ENCODE measurements at regions not wholly inside any gene's neighbourhood (a gene's known extent, or its start where the extent isn't known, plus 50 kb on each side); places are given as distances from the start of the nearest gene placed in this dataset.

GRCh38 chr6:14398953-14399352, 281.4 kb downstream of the CD83 start:
- H3K4me3 ChIP-seq (ENCODE audit: low read depth, low read length): no peak overlapping the region
- no peak for TF ChIP-seq CTCF (IDR thresholded peaks at IDR 0.05)
- H3K4me2 ChIP-seq (ENCODE audit: low read length): no peak overlapping the region
- no peak overlapping the region for H2AFZ ChIP-seq
- peaks cover 2% of the 10 kb centered on the region for H3K4me1 ChIP-seq
- H3K9me3 ChIP-seq (ENCODE audit: control insufficient read depth, low read length): no peaks in the 10 kb centered on the region
- no peak overlapping the region for H3K27ac ChIP-seq
- no peaks in the 10 kb centered on the region for H3K36me3 ChIP-seq (ENCODE audit: control insufficient read depth, insufficient read depth, low read length)
- H3K27me3 ChIP-seq (ENCODE audit: control insufficient read depth, insufficient read depth, low read length): no peaks in the 10 kb centered on the region
- H3K9ac ChIP-seq: no peak overlapping the region
- H3K79me2 ChIP-seq: no peaks in the 10 kb centered on the region

- H3K4me1 ChIP-seq: peaks cover 2% of the 10 kb centered on the region
- no peak overlapping the region for H3K27ac ChIP-seq
- H3K4me3 ChIP-seq (ENCODE audit: low read depth, low read length): no peak overlapping the region
- no peaks in the 10 kb centered on the region for H3K36me3 ChIP-seq (ENCODE audit: control insufficient read depth, insufficient read depth, low read length)
- no peak overlapping the region for H3K9ac ChIP-seq
- no peaks in the 10 kb centered on the region for H3K79me2 ChIP-seq
- no peak overlapping the region for H3K4me2 ChIP-seq (ENCODE audit: low read length)
- H2AFZ ChIP-seq: no peak overlapping the region
- no peak for TF ChIP-seq CTCF (IDR thresholded peaks at IDR 0.05)
- no peaks in the 10 kb centered on the region for H3K9me3 ChIP-seq (ENCODE audit: control insufficient read depth, low read length)
- H3K27me3 ChIP-seq (ENCODE audit: control insufficient read depth, insufficient read depth, low read length): no peaks in the 10 kb centered on the region
These were observed 282.1 kb downstream of the CD83 start for GRCh38 chr6:14399635-14400034.

GRCh38 chr6:14401246-14401645, 283.7 kb downstream of the CD83 start:
- H3K4me1 ChIP-seq: peaks cover 2% of the 10 kb centered on the region
- TF ChIP-seq CTCF (IDR thresholded peaks at IDR 0.05): no peak
- no peak overlapping the region for H3K27ac ChIP-seq
- no peaks in the 10 kb centered on the region for H3K27me3 ChIP-seq (ENCODE audit: control insufficient read depth, insufficient read depth, low read length)
- H3K9me3 ChIP-seq (ENCODE audit: control insufficient read depth, low read length): no peaks in the 10 kb centered on the region
- H3K4me3 ChIP-seq (ENCODE audit: low read depth, low read length): no peak overlapping the region
- H3K79me2 ChIP-seq: no peaks in the 10 kb centered on the region
- no peak overlapping the region for H3K4me2 ChIP-seq (ENCODE audit: low read length)
- H3K36me3 ChIP-seq (ENCODE audit: control insufficient read depth, insufficient read depth, low read length): no peaks in the 10 kb centered on the region
- no peak overlapping the region for H2AFZ ChIP-seq
- no peak overlapping the region for H3K9ac ChIP-seq

- no peaks in the 10 kb centered on the region for H3K9me3 ChIP-seq (ENCODE audit: control insufficient read depth, low read length)
- H3K4me2 ChIP-seq (ENCODE audit: low read length): no peak overlapping the region
- no peaks in the 10 kb centered on the region for H3K4me1 ChIP-seq
- no peak overlapping the region for H3K9ac ChIP-seq
- TF ChIP-seq CTCF (IDR thresholded peaks at IDR 0.05): no peak
- no peak overlapping the region for H3K4me3 ChIP-seq (ENCODE audit: low read depth, low read length)
- H3K36me3 ChIP-seq (ENCODE audit: control insufficient read depth, insufficient read depth, low read length): no peaks in the 10 kb centered on the region
- H3K27ac ChIP-seq: no peak overlapping the region
- H3K79me2 ChIP-seq: no peaks in the 10 kb centered on the region
- no peaks in the 10 kb centered on the region for H3K27me3 ChIP-seq (ENCODE audit: control insufficient read depth, insufficient read depth, low read length)
- H2AFZ ChIP-seq: no peak overlapping the region
These were observed 289.2 kb downstream of the CD83 start for GRCh38 chr6:14406614-14407331.

GRCh38 chr6:14408446-14408845, 290.9 kb downstream of the CD83 start:
- H3K4me3 ChIP-seq (ENCODE audit: low read depth, low read length): no peak overlapping the region
- TF ChIP-seq CTCF (IDR thresholded peaks at IDR 0.05): no peak
- H3K79me2 ChIP-seq: no peaks in the 10 kb centered on the region
- H3K4me2 ChIP-seq (ENCODE audit: low read length): no peak overlapping the region
- H3K27ac ChIP-seq: no peak overlapping the region
- H3K9me3 ChIP-seq (ENCODE audit: control insufficient read depth, low read length): no peaks in the 10 kb centered on the region
- no peak overlapping the region for H2AFZ ChIP-seq
- H3K9ac ChIP-seq: no peak overlapping the region
- no peaks in the 10 kb centered on the region for H3K4me1 ChIP-seq
- H3K27me3 ChIP-seq (ENCODE audit: control insufficient read depth, insufficient read depth, low read length): no peaks in the 10 kb centered on the region
- H3K36me3 ChIP-seq (ENCODE audit: control insufficient read depth, insufficient read depth, low read length): no peaks in the 10 kb centered on the region

Data from parathyroid adenoma (tissue), 2 donors.